HG03565 (cell line): ENCODE measurements at regions not wholly inside any gene's neighbourhood (a gene's known extent, or its start where the extent isn't known, plus 50 kb on each side); places are given as distances from the start of the nearest gene placed in this dataset.

Experiments used
- ATAC-seq: cut with Tn5 transposase; IDR thresholded peaks from one replicate; pipeline ENCODE4 v1.9.1; 2021; ENCODE audit warnings: mild to moderate bottlenecking, moderate library complexity; ENCODE audit not compliant: unreplicated experiment

GRCh38 chr5:51449026-51449425 is 65.8 kb downstream of the ISL1 start:
- ATAC-seq = no peak

DNA sequence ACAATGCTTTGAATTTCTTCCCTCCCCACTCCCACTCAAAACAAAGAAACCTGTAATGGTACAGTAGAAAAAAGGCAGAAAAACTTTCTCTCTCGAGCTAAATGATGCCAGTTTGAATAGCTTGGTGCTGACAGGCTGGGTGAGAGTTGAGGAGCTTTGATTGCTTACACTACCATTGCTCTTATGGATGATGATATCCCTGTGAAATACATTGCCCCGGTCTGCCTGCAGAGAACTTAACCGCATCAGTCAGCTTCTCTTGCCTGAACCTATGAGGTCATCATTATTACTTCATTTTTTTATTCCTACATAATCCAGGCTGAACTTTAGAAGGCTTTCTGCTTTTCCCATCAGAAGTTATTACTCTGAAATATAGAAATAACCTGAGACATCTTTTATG is 69.3 kb downstream of the ISL1 start:
- no peak for ATAC-seq

- ATAC-seq = no peak
These were observed 81.9 kb downstream of the ISL1 start for GRCh38 chr5:51465165-51465564.

- ATAC-seq = no peak
These were observed 83.0 kb downstream of the ISL1 start for GRCh38 chr5:51466214-51466613.

- ATAC-seq = no peak
These were observed 84.9 kb downstream of the ISL1 start for GRCh38 chr5:51468196-51468595.

GRCh38 chr5:51471630-51472029 is 88.4 kb downstream of the ISL1 start:
- no peak for ATAC-seq

DNA sequence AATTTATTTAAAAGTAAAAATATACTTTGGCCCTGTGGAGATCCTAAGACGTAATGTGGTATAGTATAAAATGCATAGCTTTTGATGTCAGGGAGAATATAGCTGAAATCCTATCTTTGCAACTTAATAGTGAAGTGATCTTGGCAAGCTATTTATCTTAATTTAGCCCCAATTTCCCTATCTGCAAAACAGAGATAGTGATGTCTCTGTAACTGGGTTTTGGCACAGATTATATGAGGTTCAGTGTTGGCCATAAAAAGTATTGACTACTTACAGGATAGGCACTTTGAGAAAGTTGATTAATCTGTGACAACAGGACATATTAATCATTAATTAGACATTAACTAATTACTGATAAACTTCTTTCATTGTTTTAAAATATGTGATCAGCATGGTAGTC is 89.2 kb downstream of the ISL1 start:
- ATAC-seq = no peak

GRCh38 chr5:51475628-51476027 is 92.4 kb downstream of the ISL1 start:
- no peak for ATAC-seq

DNA sequence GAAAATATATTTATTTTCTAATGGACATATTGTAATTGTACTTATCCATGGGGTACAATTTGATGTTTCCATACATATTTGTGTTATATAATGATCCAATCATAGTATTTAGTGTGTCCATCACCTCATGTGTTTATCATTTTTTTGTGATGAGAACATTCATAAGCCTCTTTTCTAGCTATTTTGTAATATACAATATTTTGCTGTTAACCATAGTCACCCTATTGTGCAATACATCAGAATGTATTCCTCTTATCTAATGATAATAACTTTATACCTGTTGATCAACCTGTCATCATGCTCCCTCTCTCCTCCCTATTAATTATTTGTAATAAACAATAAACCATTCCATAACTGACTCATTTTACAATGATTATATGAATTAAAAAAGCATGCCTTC is 93.2 kb downstream of the ISL1 start:
- ATAC-seq = no peak

- ATAC-seq = peak; percentile 95
These were observed 96.6 kb downstream of the ISL1 start for GRCh38 chr5:51479840-51480239.

- no peak for ATAC-seq
These were observed 101.1 kb downstream of the ISL1 start for GRCh38 chr5:51484326-51484725.

GRCh38 chr5:51486158-51486557 is 102.9 kb downstream of the ISL1 start:
- no peak for ATAC-seq

DNA sequence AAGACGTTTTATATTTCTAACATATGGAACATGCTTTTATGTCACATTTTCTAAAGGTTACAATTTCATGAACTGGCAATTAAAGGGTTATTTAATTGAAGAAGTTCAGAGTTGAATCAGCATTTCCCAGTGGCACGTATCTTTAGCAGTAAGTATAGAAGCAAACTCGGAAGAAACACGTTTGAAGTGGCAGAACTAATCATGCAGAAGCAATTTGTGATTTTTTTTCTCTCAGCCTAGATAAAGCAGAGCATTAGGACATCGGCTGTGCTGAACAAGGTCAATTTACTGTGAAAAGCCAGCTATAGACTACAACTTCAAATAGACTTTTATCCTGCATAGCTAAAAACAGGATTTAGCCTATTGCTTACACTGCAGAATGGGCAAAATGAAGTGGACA is 104.7 kb downstream of the ISL1 start:
- ATAC-seq = no peak

DNA sequence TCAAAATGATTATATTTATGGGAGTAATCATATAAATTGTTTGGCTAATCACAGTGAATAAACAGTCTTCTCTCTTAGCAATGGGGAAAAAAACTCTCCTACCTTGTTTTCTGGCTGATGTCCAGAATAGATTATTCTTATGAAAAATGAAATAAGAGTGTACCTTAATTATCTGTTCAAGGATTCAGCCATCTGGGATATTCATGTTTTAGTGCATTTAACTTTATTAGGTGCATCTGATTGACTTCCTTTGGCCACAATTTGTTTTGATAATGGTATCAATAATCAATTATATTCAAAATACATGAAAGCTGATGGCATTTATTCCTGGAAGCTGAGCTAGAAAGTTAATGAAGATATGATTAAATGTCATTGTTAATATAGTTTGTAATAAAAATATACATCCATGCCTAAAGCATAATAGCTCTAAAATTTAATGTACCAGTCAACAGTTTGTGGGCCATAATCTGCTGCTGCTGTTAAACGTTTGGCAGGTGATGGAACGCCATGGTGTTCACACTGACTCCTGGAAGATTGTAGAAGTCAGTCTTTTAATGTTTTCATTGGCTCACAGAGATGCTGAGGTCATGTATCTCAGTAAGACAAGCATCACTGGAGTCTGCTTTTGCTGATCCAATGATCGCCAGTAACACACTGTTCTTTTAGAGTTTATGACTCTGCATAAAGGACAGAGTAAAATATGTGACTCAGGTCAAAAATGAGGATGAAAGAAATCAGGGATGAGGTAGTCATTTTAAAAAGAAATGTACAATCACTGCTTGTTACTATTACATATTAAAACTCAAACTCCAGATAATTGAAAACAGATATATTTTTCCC is 105.8 kb downstream of the ISL1 start:
- no peak for ATAC-seq

GRCh38 chr5:51494821-51495220 is 111.6 kb downstream of the ISL1 start:
- no peak for ATAC-seq

DNA sequence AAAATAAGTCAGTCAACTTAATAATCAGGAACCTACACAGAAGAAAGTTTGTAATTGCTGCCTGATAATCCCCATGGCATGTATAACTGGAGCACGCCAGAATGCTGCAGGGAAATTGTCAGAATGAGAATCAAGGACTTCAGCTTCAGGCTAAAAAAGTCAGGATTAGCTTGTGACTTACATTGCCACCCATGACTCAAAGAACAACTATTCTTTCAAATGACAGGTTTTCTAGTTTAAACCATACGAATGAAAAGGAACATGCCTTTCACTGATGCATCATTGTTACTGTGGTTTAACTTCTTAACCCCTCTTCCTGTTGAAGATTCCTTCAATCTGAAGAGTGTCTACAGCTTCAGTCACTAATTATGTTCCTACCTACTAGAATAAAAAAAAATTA is 112.4 kb downstream of the ISL1 start:
- ATAC-seq = no peak

DNA sequence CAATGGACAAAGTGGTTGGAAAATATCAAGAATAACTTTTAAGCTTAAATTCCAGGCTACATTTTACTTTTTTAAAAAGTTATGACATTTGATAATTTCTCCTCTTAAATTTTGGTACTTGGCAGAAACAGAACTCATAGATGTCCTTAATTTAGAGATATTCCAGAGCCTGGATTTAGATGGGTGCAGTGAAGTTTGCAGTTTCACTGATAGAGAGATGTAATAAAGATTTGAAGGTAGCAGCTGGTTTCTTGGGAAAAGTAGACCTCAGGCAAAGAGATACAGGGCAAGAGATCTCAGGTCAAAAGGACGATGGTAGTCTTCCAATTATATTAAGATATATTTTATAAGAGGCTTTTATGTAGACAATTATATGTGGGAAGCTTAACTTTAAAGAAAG is 134.6 kb downstream of the ISL1 start:
- no peak for ATAC-seq

DNA sequence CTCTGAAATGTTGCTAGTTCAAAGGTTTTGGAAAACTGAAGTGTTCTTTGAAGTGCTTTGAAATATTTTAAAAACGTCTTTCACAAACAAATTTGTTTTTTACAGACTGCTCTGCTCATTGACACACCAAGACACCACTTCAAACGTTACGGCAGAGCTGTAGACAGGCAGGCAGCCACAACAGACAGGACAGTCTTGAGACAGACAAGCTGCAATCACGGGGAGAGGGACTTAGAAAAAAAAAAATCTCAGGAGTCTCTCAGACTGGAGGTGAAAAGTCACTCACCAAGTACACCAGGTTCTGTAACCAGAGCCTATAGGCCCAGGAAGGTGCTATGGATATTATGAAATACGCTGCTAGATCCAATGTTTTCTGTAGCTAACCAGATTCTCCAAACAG is 135.4 kb downstream of the ISL1 start:
- no peak for ATAC-seq

- no peak for ATAC-seq
These were observed 138.3 kb downstream of the ISL1 start for GRCh38 chr5:51521583-51521982.

DNA sequence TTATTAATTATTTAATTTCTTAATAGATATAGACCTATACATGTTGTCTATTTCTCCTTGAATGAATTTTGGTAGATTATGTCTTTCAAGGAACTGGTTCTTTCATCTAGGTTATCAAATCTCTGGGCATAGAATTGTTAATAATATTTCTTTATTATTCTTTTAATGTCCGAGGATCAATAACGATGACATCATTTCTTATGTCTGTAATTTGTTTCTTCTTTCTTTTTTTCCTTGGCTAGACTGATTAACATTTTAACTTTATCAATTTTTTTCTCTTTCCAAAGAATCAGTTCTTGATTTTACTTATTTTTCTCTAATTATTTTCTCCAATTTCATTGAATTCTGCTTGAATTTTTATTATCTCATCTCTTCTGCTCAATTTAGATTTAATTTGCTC is 156.0 kb downstream of the ISL1 start:
- ATAC-seq = no peak

DNA sequence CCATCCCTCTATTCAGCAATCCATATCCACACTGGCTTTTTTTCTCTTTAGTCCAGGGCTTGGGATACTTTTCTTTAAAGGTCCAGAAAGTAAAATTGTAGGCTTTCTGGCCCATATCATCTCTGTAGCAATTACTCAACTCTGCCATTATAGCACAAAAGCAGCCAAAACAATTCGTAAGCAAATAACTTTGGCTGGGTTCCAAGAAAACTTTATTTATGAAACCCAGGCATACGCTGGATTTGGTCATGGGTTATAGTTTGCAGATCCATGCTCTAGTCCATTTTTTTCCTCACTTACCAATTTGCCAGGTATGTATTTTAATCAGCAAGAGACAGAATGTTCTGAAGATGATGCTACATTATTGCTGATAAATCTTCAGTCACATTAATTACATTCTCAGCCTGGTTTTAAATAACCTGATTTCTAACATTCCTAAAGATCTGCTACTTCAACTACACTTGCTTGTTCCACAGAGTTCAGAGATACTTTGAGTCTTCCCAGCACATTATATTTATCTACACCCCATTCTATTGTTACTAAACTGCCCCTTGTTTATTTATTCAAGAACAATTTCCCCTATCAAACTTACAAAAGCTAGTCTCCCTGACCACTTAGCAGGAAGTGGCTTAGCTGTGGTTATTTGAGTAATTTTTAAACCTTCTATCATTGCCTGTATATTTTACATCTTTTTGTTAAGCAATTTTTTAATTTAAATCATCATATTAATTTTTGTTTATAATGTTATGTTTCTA is 161.0 kb downstream of the ISL1 start:
- no peak for ATAC-seq

- ATAC-seq = no peak
These were observed 173.6 kb downstream of the ISL1 start for GRCh38 chr5:51556833-51557232.
